ENCODE measurements at regions not wholly inside any gene's neighbourhood (a gene's known extent, or its start where the extent isn't known, plus 50 kb on each side); places are given as distances from the start of the nearest gene placed in this dataset.

DNA sequence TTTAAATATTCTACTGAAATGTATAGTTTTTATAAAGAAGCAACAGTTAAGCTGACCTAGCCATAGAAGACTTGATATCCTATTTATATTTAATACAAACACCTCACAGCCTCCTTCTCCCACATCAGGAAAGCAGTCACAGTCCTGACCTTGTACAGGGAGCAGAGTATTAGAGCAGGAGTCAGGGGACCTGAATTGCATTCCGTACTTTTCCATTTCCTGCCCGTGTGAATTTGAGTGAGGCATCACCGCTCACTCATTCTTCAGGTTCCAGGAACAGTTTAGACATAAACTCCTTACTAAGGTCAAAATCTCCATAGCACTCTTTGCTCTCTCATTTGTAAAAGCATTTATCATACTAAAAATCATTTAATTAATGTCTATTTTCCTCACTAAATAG is 482.5 kb upstream of the FAT3 start:
- TF ChIP-seq, protein P1, sequence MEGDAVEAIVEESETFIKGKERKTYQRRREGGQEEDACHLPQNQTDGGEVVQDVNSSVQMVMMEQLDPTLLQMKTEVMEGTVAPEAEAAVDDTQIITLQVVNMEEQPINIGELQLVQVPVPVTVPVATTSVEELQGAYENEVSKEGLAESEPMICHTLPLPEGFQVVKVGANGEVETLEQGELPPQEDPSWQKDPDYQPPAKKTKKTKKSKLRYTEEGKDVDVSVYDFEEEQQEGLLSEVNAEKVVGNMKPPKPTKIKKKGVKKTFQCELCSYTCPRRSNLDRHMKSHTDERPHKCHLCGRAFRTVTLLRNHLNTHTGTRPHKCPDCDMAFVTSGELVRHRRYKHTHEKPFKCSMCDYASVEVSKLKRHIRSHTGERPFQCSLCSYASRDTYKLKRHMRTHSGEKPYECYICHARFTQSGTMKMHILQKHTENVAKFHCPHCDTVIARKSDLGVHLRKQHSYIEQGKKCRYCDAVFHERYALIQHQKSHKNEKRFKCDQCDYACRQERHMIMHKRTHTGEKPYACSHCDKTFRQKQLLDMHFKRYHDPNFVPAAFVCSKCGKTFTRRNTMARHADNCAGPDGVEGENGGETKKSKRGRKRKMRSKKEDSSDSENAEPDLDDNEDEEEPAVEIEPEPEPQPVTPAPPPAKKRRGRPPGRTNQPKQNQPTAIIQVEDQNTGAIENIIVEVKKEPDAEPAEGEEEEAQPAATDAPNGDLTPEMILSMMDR (IDR thresholded peaks at IDR 0.05; ENCODE audit: insufficient read depth, low read length), result no peak
- no peak for TF ChIP-seq GABPA (IDR thresholded peaks at IDR 0.05; ENCODE audit: low read depth)
- TF ChIP-seq REST (IDR thresholded peaks at IDR 0.05; ENCODE audit: insufficient replicate concordance, low read depth), result no peak
- TF ChIP-seq POLR2AphosphoS5 (IDR thresholded peaks at IDR 0.05; ENCODE audit: low read depth), result no peak
